ENCODE measurements at regions not wholly inside any gene's neighbourhood (a gene's known extent, or its start where the extent isn't known, plus 50 kb on each side); places are given as distances from the start of the nearest gene placed in this dataset.

DNA sequence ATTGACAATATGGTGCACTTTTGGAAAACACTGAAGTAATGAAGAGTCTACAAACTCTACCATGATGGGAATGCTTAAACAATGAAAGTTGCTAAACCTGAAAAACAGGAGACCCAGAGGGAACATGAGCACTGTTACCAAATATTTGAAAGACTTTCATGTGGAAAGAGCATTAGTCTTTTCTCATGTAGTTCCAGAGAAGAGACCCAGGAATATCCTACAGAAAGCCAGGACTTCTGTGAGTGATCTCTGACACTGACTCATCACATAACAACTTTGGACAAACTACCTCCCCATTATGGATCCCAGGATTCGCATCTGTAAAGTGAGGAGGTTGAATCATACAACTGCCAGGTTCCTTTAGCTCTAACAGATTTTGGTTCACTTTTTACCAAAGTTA lies 62.2 kb downstream of the FAM181B start:
- Histone ChIP-seq H3K36me3 (replicated peaks; ENCODE audit: insufficient read depth, low read depth) (no peaks in the 10 kb centered on the region), H3K9me2 (replicated peaks; ENCODE audit: insufficient read depth) (no peaks in the 10 kb centered on the region), H3K79me2 (no peaks in the 10 kb centered on the region), H3K9me3 (ENCODE audit: low read depth) (no peaks in the 10 kb centered on the region), H2AFZ (no peak overlapping the region), H4K20me1 (ENCODE audit: insufficient read depth, poor library complexity, severe bottlenecking) (no peaks in the 10 kb centered on the region), H3K27ac (no peak overlapping the region), H3K4me2 (no peak overlapping the region), H3K27me3 (no peaks in the 10 kb centered on the region), H3K4me3 (no peak overlapping the region), H3K4me1 (ENCODE audit: insufficient read depth) (no peaks in the 10 kb centered on the region)
- TF ChIP-seq EZH2phosphoT487 (IDR thresholded peaks at IDR 0.05; ENCODE audit: low read depth, severe bottlenecking, unreplicated experiment) = no peak
- no peak for TF ChIP-seq CTCF (IDR thresholded peaks at IDR 0.05; ENCODE audit: poor library complexity)
- no peak for TF ChIP-seq EZH2 (IDR thresholded peaks at IDR 0.05; ENCODE audit: borderline replicate concordance)
- DNase-seq (ENCODE audit: low spot score) = no peak
- WGBS (ENCODE audit: low lambda C conversion rate, missing lambda C conversion rate) = 62% methylated on average over 1 of the region's 1 CpG

GRCh38 chr11:82663535-82663934 lies 70.1 kb downstream of the FAM181B start:
- no peak for TF ChIP-seq CTCF (IDR thresholded peaks at IDR 0.05; ENCODE audit: poor library complexity)
- no peak for TF ChIP-seq EZH2 (IDR thresholded peaks at IDR 0.05; ENCODE audit: borderline replicate concordance)
- TF ChIP-seq EZH2phosphoT487 (IDR thresholded peaks at IDR 0.05; ENCODE audit: low read depth, severe bottlenecking, unreplicated experiment) = no peak
- DNase-seq (ENCODE audit: low spot score) = no peak
- WGBS (ENCODE audit: low lambda C conversion rate, missing lambda C conversion rate) = 61% methylated on average over 1 of the region's 1 CpG
- H3K4me3 ChIP-seq = no peak overlapping the region
- no peaks in the 10 kb centered on the region for H3K36me3 ChIP-seq (replicated peaks; ENCODE audit: insufficient read depth, low read depth)
- H3K4me2 ChIP-seq = no peak overlapping the region
- H3K9me3 ChIP-seq (ENCODE audit: low read depth) = no peaks in the 10 kb centered on the region
- no peaks in the 10 kb centered on the region for H3K27me3 ChIP-seq
- no peaks in the 10 kb centered on the region for H4K20me1 ChIP-seq (ENCODE audit: insufficient read depth, poor library complexity, severe bottlenecking)
- no peaks in the 10 kb centered on the region for H3K9me2 ChIP-seq (replicated peaks; ENCODE audit: insufficient read depth)
- H2AFZ ChIP-seq = no peak overlapping the region
- no peaks in the 10 kb centered on the region for H3K79me2 ChIP-seq
- no peaks in the 10 kb centered on the region for H3K4me1 ChIP-seq (ENCODE audit: insufficient read depth)
- H3K27ac ChIP-seq = no peak overlapping the region

DNA sequence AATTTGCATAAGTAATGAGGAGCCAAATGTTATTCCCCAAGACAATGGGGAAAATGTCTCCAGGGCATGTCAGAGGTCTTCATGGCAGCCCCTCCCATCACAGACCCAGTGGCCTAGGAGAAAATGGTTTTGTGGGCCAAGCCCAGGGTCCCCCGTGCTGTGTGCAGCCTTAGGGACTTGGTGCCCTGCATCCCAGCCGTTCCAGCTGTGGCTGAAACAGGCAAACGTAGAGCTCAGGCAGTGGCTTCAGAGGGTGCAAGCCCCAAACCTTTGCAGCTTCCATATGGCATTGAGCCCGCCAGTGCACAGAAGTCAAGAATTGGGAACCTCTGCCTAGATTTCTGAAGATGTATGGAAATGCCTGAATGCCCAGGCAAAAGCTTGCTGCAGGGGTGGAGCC lies 79.9 kb downstream of the FAM181B start:
- Histone ChIP-seq H3K27me3 (no peaks in the 10 kb centered on the region), H3K79me2 (no peaks in the 10 kb centered on the region), H3K9me2 (replicated peaks; ENCODE audit: insufficient read depth) (no peaks in the 10 kb centered on the region), H3K4me3 (no peak overlapping the region), H3K36me3 (replicated peaks; ENCODE audit: insufficient read depth, low read depth) (no peaks in the 10 kb centered on the region), H3K27ac (no peak overlapping the region), H3K4me1 (ENCODE audit: insufficient read depth) (no peaks in the 10 kb centered on the region), H2AFZ (no peak overlapping the region), H3K9me3 (ENCODE audit: low read depth) (no peaks in the 10 kb centered on the region), H4K20me1 (ENCODE audit: insufficient read depth, poor library complexity, severe bottlenecking) (no peaks in the 10 kb centered on the region), H3K4me2 (no peak overlapping the region)
- no peak for DNase-seq (ENCODE audit: low spot score)
- 72% methylated on average over 4 of the region's 4 CpGs for WGBS (ENCODE audit: low lambda C conversion rate, missing lambda C conversion rate)
- TF ChIP-seq EZH2 (IDR thresholded peaks at IDR 0.05; ENCODE audit: borderline replicate concordance) (no peak), CTCF (IDR thresholded peaks at IDR 0.05; ENCODE audit: poor library complexity) (no peak), EZH2phosphoT487 (IDR thresholded peaks at IDR 0.05; ENCODE audit: low read depth, severe bottlenecking, unreplicated experiment) (no peak)

DNA sequence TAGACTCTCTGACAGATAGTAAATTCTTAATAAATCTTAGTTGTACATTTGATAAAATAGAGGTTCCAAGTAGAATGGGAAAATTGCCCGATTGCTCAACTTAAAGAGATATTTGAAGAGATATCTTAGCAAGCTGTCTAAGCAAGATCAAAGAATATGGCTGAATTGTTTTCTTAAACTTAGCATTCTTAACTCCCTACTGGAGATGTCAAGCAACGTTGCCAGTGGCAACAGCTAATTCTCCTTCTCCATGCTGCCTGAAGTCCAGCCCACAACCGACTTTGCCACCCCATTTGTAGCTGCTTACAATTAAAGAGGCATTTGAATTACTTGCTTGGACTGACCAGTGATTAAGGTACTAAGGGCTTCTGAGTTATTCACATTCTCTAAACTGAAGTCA lies 94.4 kb downstream of the FAM181B start:
- H2AFZ ChIP-seq = no peak overlapping the region
- no peaks in the 10 kb centered on the region for H3K9me3 ChIP-seq (ENCODE audit: low read depth)
- H3K27ac ChIP-seq = no peak overlapping the region
- TF ChIP-seq CTCF (IDR thresholded peaks at IDR 0.05; ENCODE audit: poor library complexity) (no peak), EZH2 (IDR thresholded peaks at IDR 0.05; ENCODE audit: borderline replicate concordance) (no peak), EZH2phosphoT487 (IDR thresholded peaks at IDR 0.05; ENCODE audit: low read depth, severe bottlenecking, unreplicated experiment) (no peak)
- DNase-seq (ENCODE audit: low spot score) = no peak
- no peaks in the 10 kb centered on the region for H3K79me2 ChIP-seq
- peaks cover 3% of the 10 kb centered on the region for H3K27me3 ChIP-seq
- H3K4me1 ChIP-seq (ENCODE audit: insufficient read depth) = no peaks in the 10 kb centered on the region
- H3K4me2 ChIP-seq = no peak overlapping the region
- no peaks in the 10 kb centered on the region for H4K20me1 ChIP-seq (ENCODE audit: insufficient read depth, poor library complexity, severe bottlenecking)
- no peak overlapping the region for H3K4me3 ChIP-seq
- no peaks in the 10 kb centered on the region for H3K9me2 ChIP-seq (replicated peaks; ENCODE audit: insufficient read depth)
- 57% methylated on average over 3 of the region's 3 CpGs for WGBS (ENCODE audit: low lambda C conversion rate, missing lambda C conversion rate)
- H3K36me3 ChIP-seq (replicated peaks; ENCODE audit: insufficient read depth, low read depth) = no peaks in the 10 kb centered on the region
